GM13976 (cell line): ENCODE measurements at regions not wholly inside any gene's neighbourhood (a gene's known extent, or its start where the extent isn't known, plus 50 kb on each side); places are given as distances from the start of the nearest gene placed in this dataset.

ENCODE experiments used
- DNase-seq: peaks from one replicate; pipeline ENCODE4 v3.0.0; 2012; ENCODE audit warnings: low spot score
- in situ Hi-C: fragments of 300-500 bp; cut with MboI; formaldehyde crosslinking; loops from one replicate; pipeline ENCODE4 v1.12.0; 2022; ENCODE audit warnings: low sequenced_read_pairs, mixed read lengths, inconsistent platforms; ENCODE audit not compliant: unreplicated experiment
- TF ChIP-seq, protein P1 (sequence below): IDR thresholded peaks from 2 replicates; pipeline ENCODE4 v1.5.1; 2012; ENCODE audit warnings: borderline replicate concordance, mild to moderate bottlenecking; ENCODE audit not compliant: insufficient read depth; ENCODE audit errors: extremely low read depth, missing control alignments, control extremely low read depth

DNA sequence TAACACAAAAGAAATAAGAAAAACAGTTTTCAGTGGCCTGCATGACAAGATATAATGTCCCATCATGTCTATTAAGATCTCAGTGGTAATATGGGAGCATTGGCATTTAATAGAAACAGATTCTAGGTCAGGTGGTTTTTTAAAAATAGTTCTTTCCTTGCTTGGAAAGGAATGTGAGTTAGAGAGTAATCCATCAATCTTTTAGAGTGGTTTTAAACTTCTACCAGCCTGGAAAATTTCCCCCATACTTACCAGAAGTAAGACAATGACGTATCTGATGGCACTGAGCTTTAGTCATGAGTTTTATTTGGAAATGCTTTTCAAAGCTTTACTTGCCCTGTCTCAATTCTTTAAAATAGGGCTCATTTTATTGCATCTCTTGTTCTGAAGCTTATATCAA, 441.7 kb upstream of the SMIM21 start:
- TF ChIP-seq, protein P1, sequence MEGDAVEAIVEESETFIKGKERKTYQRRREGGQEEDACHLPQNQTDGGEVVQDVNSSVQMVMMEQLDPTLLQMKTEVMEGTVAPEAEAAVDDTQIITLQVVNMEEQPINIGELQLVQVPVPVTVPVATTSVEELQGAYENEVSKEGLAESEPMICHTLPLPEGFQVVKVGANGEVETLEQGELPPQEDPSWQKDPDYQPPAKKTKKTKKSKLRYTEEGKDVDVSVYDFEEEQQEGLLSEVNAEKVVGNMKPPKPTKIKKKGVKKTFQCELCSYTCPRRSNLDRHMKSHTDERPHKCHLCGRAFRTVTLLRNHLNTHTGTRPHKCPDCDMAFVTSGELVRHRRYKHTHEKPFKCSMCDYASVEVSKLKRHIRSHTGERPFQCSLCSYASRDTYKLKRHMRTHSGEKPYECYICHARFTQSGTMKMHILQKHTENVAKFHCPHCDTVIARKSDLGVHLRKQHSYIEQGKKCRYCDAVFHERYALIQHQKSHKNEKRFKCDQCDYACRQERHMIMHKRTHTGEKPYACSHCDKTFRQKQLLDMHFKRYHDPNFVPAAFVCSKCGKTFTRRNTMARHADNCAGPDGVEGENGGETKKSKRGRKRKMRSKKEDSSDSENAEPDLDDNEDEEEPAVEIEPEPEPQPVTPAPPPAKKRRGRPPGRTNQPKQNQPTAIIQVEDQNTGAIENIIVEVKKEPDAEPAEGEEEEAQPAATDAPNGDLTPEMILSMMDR, result no peak
- in situ Hi-C loops, result no loop called here
- no peak for DNase-seq

DNA sequence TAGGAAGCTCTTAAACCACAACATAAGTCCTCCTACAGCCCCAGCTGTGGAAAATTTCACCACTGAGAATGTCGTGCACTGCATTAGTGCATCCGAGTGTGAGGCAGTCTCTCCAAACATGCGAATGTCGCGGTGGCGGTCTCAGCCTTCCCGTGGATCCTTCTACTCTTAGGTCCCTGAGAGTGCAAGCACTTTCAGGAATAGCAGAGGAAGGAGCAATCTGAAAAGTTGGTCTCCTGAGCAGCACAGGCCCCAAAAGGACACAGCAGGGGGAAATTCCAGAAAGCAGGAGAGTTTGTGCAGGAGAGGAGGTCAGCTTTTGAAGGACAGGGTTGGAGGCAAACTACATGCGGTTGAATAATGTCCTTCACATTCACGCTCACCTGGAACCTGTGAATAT, 440.5 kb upstream of the SMIM21 start:
- TF ChIP-seq, protein P1, result no peak
- DNase-seq, result no peak
- in situ Hi-C loops, result no loop called here

DNA sequence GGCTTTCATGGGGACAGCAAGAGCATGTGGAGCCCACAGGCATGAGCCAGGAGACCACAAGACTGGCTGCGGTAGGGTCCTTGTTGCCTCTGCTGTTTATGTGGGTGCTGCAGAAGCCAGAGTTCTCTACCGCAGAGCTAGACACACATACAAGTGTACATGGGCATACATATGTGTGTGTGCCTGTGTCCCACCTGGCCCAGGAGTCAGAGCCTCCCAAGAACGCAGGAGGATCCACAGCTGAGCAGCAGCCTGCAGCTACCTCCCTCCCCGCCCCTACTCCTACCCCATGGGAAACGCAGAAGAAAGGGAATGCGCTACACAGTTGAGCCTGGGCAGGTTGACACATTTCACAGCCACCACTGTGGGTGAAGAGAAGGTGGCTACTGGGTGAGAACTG, 438.1 kb upstream of the SMIM21 start:
- DNase-seq, result no peak
- in situ Hi-C loops, result no loop called here
- TF ChIP-seq, protein P1, result no peak

DNA sequence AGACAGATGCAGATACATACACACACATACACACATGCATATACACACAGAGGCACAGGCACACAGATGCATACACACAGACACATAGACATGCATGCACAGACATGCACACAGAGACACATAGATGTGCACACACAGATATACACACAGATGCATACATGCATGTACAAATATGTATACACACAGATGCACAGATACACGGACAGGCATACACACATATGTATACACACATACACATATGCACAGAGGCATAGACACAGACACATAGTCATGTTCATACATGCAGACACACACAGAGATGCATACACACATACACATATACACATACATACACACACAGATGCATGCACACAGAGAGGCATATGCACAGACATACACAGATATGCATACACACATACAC, 437.3 kb upstream of the SMIM21 start:
- in situ Hi-C loops, result no loop called here
- TF ChIP-seq, protein P1, result no peak
- no peak for DNase-seq

DNA sequence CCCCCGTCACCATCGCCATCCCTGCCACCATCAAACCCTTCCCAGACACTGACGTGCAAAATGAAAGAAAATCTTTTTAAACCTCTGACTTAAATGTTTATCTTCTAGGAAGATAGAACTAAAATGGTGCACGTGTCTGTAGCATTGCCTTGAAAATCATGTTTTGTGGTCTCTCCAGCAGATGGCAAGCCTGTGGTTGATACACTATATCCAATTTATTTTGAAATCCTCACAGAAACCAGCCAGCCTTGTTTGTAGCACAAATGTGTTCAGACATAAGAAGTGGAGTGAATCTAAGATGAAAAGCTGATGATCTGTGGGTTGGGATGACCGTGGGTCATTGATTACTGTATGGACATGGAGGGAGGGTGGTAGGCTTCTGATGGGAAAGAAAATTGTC, 436.2 kb upstream of the SMIM21 start:
- in situ Hi-C loops, result no loop called here
- TF ChIP-seq, protein P1, result no peak

DNA sequence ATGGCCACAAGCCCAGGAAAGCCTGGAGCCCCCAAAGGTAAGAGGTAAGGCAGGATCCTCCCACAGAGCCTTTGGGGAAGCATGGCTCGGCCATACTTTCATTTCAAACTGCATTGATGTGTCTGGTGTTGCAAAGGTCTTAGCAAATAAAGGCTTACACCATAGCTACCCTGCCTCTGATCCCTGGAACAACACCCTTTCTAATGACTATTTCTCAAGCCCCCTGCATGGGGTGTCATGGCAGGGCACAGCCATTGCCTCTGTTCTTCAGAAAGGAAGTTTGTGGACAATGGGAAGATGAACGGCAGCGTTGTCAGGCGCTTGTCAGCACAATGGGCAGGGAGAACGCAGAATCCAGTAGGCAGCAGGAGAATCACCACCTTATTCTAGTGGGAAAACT, 435.0 kb upstream of the SMIM21 start:
- DNase-seq, result no peak
- in situ Hi-C loops, result no loop called here
- TF ChIP-seq, protein P1, result no peak

More for the DNA sequence above, 436.2 kb upstream of the SMIM21 start:
- DNase-seq, result no peak

DNA sequence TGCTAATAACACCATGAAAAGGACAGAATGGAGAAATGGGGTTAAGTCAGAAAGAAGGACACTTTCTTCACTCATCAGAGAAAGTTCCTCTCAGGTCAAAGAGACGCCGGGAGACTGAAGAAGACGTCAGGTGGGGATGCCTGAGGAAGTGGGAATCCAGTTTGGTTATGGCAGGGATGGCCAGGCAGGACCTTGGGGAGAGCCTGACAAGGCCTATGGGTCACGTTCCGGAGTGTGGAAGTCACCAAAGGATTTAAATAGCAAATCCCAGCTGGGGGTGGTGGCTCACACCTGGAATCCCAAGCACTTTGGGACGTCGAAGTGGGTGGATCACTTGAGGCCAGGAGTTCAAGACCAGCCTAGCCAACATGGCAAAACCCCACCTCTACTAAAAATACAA, 432.7 kb upstream of the SMIM21 start:
- TF ChIP-seq, protein P1, result no peak
- no peak for DNase-seq
- in situ Hi-C loops, result no loop called here
